Natural killer cell (primary cell): ENCODE measurements at regions not wholly inside any gene's neighbourhood (a gene's known extent, or its start where the extent isn't known, plus 50 kb on each side); places are given as distances from the start of the nearest gene placed in this dataset.
"Not testable (repeated sequence)": the region's sequence is repeated elsewhere in the genome, so short reads cannot be mapped to it uniquely, and the experiment has no call there.

Experiments used
- ATAC-seq, 3 donors: fragments of 150-1000 bp in 2 of 3; fragments of 200-7000 bp in 1 of 3; cut with Tn5 transposase; 1 replicate in 1 of 3; 2 replicates in 2 of 3; pipeline ENCODE4 v1.10.0; 2021; ENCODE audit warnings: mild to moderate bottlenecking in 2 of 3, moderate library complexity in 2 of 3
- DNase-seq, 2 donors: peaks; one replicate each; pipeline versions ENCODE4 v3.0.0 to v3.0.0-alpha.2; 2013 to 2021; ENCODE audit warnings: mixed read lengths in 1 of 2
- H3K27ac ChIP-seq: one replicate; pipeline ENCODE4 v1.5.1; 2013; ENCODE audit warnings: mild to moderate bottlenecking, low read length
- H3K27me3 ChIP-seq: one replicate; pipeline ENCODE4 v1.6.1; 2013; ENCODE audit warnings: low read length; ENCODE audit not compliant: control insufficient read depth, insufficient read depth
- H3K36me3 ChIP-seq: one replicate; pipeline ENCODE4 v1.6.1; 2013; ENCODE audit warnings: low read length; ENCODE audit not compliant: control insufficient read depth, insufficient read depth
- H3K4me1 ChIP-seq: one replicate; pipeline ENCODE4 v1.6.1; 2013; ENCODE audit warnings: low read length; ENCODE audit not compliant: control insufficient read depth, insufficient read depth
- H3K4me3 ChIP-seq: one replicate; pipeline ENCODE4 v1.5.1; 2013; ENCODE audit warnings: low read length
- H3K9me3 ChIP-seq: one replicate; pipeline ENCODE4 v1.6.1; 2013; ENCODE audit warnings: low read length; ENCODE audit not compliant: control insufficient read depth, insufficient read depth
- H3K27ac Mint-ChIP-seq, 2 donors: one replicate each; pipeline ENCODE4 v1.8.0; 2022; ENCODE audit warnings: mild to moderate bottlenecking in 2 of 2, mixed read lengths in 2 of 2, moderate library complexity in 1 of 2
- H3K27me3 Mint-ChIP-seq, 2 donors: one replicate each; pipeline ENCODE4 v1.8.0; 2022; ENCODE audit warnings: low read depth in 2 of 2, mixed read lengths in 2 of 2
- H3K36me3 Mint-ChIP-seq: one replicate; pipeline ENCODE4 v1.8.0; 2022; ENCODE audit warnings: mixed read lengths
- H3K4me1 Mint-ChIP-seq, 2 donors: one replicate each; pipeline ENCODE4 v1.8.0; 2022; ENCODE audit warnings: mixed read lengths in 2 of 2
- H3K4me3 Mint-ChIP-seq: one replicate; pipeline ENCODE4 v1.8.0; 2022; ENCODE audit warnings: mild to moderate bottlenecking, moderate library complexity, mixed read lengths
- H3K9me3 Mint-ChIP-seq, 2 donors: one replicate each; pipeline ENCODE4 v1.8.0; 2022; ENCODE audit warnings: mixed read lengths in 2 of 2
- WGBS: methylation state at CpG from one replicate; pipeline ENCODE4 v1.1.7; 2013; ENCODE audit warnings: missing lambda C conversion rate; ENCODE audit not compliant: insufficient coverage; 5-methylcytosine and 5-hydroxymethylcytosine counted together
- intact Hi-C: fragments of 100-400 bp; cut with micrococcal nuclease; formaldehyde crosslinking; loops from one replicate; pipeline ENCODE4 v1.14.2; 2022
- TF ChIP-seq, protein P1 (sequence below): fragments of 200-600 bp; IDR thresholded peaks from one replicate; pipeline ENCODE4 v1.8.0; 2022; ENCODE audit warnings: antibody characterized with exemption

DNA sequence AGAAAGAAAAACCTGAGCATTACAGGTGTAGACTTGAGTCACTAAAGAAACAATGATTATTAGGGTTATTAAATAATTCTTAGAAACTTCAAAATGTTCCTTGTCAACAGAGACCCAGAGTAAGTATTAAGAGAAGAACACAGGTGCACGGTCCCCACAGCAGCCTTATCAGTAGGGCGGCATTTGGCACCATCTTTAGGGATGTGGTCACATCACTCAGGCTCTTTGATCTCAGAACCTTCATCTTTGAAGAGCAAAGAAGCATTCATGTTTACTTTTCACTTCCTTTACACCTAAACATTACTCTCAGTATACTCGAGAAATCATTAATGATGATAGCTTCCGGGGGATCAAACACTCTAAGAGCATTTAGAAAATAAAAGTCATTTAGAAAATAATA, 928.7 kb downstream of the KCNJ2 start:
- H3K27me3 Mint-ChIP-seq: no peaks in the 10 kb centered on the region
- Histone ChIP-seq H3K27ac (no peak overlapping the region), H3K36me3 (no peaks in the 10 kb centered on the region), H3K4me1 (no peaks in the 10 kb centered on the region), H3K27me3 (no peaks in the 10 kb centered on the region), H3K4me3 (no peak overlapping the region), H3K9me3 (peaks cover 7% of the 10 kb centered on the region)
- ATAC-seq (no peak), DNase-seq (no peak)
- H3K27ac Mint-ChIP-seq: no peak overlapping the region
- H3K4me3 Mint-ChIP-seq: no peak overlapping the region
- no peaks in the 10 kb centered on the region for H3K36me3 Mint-ChIP-seq
- intact Hi-C loops: no loop called here
- TF ChIP-seq, protein P1, sequence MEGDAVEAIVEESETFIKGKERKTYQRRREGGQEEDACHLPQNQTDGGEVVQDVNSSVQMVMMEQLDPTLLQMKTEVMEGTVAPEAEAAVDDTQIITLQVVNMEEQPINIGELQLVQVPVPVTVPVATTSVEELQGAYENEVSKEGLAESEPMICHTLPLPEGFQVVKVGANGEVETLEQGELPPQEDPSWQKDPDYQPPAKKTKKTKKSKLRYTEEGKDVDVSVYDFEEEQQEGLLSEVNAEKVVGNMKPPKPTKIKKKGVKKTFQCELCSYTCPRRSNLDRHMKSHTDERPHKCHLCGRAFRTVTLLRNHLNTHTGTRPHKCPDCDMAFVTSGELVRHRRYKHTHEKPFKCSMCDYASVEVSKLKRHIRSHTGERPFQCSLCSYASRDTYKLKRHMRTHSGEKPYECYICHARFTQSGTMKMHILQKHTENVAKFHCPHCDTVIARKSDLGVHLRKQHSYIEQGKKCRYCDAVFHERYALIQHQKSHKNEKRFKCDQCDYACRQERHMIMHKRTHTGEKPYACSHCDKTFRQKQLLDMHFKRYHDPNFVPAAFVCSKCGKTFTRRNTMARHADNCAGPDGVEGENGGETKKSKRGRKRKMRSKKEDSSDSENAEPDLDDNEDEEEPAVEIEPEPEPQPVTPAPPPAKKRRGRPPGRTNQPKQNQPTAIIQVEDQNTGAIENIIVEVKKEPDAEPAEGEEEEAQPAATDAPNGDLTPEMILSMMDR: no peak
- no peaks in the 10 kb centered on the region for H3K4me1 Mint-ChIP-seq
- peaks cover 13 to 16% of the 10 kb centered on the region in 2 donors for H3K9me3 Mint-ChIP-seq
- WGBS: 50% methylated on average over 3 of the region's 4 CpGs

GRCh38 chr17:71099003-71099714, 929.8 kb downstream of the KCNJ2 start:
- Histone ChIP-seq H3K27ac (no peak overlapping the region), H3K9me3 (peaks cover 7% of the 10 kb centered on the region), H3K36me3 (no peaks in the 10 kb centered on the region), H3K27me3 (no peaks in the 10 kb centered on the region), H3K4me3 (no peak overlapping the region), H3K4me1 (no peaks in the 10 kb centered on the region)
- H3K27me3 Mint-ChIP-seq: no peaks in the 10 kb centered on the region
- no peaks in the 10 kb centered on the region for H3K4me1 Mint-ChIP-seq
- no peak overlapping the region for H3K27ac Mint-ChIP-seq
- H3K9me3 Mint-ChIP-seq: peaks cover 15 to 20% of the 10 kb centered on the region in 2 donors
- 87% methylated on average over 4 of the region's 5 CpGs for WGBS
- H3K36me3 Mint-ChIP-seq: no peaks in the 10 kb centered on the region
- TF ChIP-seq, protein P1: no peak
- no peak overlapping the region for H3K4me3 Mint-ChIP-seq
- ATAC-seq (no peak), DNase-seq (no peak)
- intact Hi-C loops: no loop called here

GRCh38 chr17:71102777-71103176, 933.4 kb downstream of the KCNJ2 start:
- H3K4me3 Mint-ChIP-seq: no peak overlapping the region
- no peaks in the 10 kb centered on the region for H3K27me3 ChIP-seq
- DNase-seq (no peak), ATAC-seq (no peak)
- no peak overlapping the region for H3K4me3 ChIP-seq
- no peaks in the 10 kb centered on the region for H3K36me3 Mint-ChIP-seq
- H3K9me3 Mint-ChIP-seq: peaks cover 15 to 20% of the 10 kb centered on the region in 2 donors
- no peak overlapping the region for H3K27ac ChIP-seq
- H3K9me3 ChIP-seq: no peaks in the 10 kb centered on the region
- intact Hi-C loops: no loop called here
- H3K27me3 Mint-ChIP-seq: no peaks in the 10 kb centered on the region
- H3K4me1 ChIP-seq: no peaks in the 10 kb centered on the region
- TF ChIP-seq, protein P1: no peak
- H3K36me3 ChIP-seq: no peaks in the 10 kb centered on the region
- no peak overlapping the region for H3K27ac Mint-ChIP-seq
- H3K4me1 Mint-ChIP-seq: no peaks in the 10 kb centered on the region

GRCh38 chr17:71104225-71104624, 934.9 kb downstream of the KCNJ2 start:
- H3K36me3 ChIP-seq: no peaks in the 10 kb centered on the region
- H3K27ac ChIP-seq: no peak overlapping the region
- Mint-ChIP-seq H3K27me3 (no peaks in the 10 kb centered on the region), H3K36me3 (no peaks in the 10 kb centered on the region), H3K27ac (no peak overlapping the region), H3K9me3 (peaks cover 15 to 21% of the 10 kb centered on the region in 2 donors), H3K4me1 (no peaks in the 10 kb centered on the region), H3K4me3 (no peak overlapping the region)
- ATAC-seq: no peak
- H3K4me1 ChIP-seq: no peaks in the 10 kb centered on the region
- TF ChIP-seq, protein P1: no peak
- intact Hi-C loops: no loop called here
- H3K9me3 ChIP-seq: no peaks in the 10 kb centered on the region
- DNase-seq: no peak
- H3K4me3 ChIP-seq: no peak overlapping the region
- no peaks in the 10 kb centered on the region for H3K27me3 ChIP-seq

GRCh38 chr17:71106056-71106455, 936.7 kb downstream of the KCNJ2 start:
- H3K4me1 Mint-ChIP-seq, H3K36me3 ChIP-seq, H3K4me1 ChIP-seq, H3K4me3 ChIP-seq, H3K27me3 Mint-ChIP-seq, ATAC-seq, H3K27me3 ChIP-seq, intact Hi-C loops, H3K9me3 ChIP-seq, H3K36me3 Mint-ChIP-seq, H3K4me3 Mint-ChIP-seq, H3K27ac ChIP-seq, DNase-seq, H3K27ac Mint-ChIP-seq: not testable (repeated sequence)
- H3K9me3 Mint-ChIP-seq: peaks cover 14 to 19% of the 10 kb centered on the region in 2 donors
